HEK293 (cell line): ENCODE measurements at regions not wholly inside any gene's neighbourhood (a gene's known extent, or its start where the extent isn't known, plus 50 kb on each side); places are given as distances from the start of the nearest gene placed in this dataset.

Experiments
- CTCF ChIP-seq: fragments of 450-650 bp; formaldehyde crosslinking; IDR thresholded peaks from 2 replicates; pipeline ENCODE4 v1.5.1; 2016; ENCODE audit warnings: missing biosample characterization, missing genetic modification characterization
- MEIS1 ChIP-seq: sonication (generic); formaldehyde crosslinking; IDR thresholded peaks from 2 replicates; pipeline ENCODE4 v1.8.1; 2022; ENCODE audit warnings: missing genetic modification reagents, mild to moderate bottlenecking, borderline replicate concordance
- REST ChIP-seq: fragments of 450-650 bp; formaldehyde crosslinking; IDR thresholded peaks from 2 replicates; pipeline ENCODE4 v1.5.1; 2016; ENCODE audit warnings: missing biosample characterization, missing genetic modification characterization
- TSHZ1 ChIP-seq: fragments of 450-650 bp; formaldehyde crosslinking; IDR thresholded peaks from 2 replicates; pipeline ENCODE4 v1.5.1; 2016; ENCODE audit warnings: missing biosample characterization, missing genetic modification characterization, borderline replicate concordance
- ZNF274 ChIP-seq, 2 experiments: fragments of 200-500 bp in 1 of 2; fragments of 450-650 bp in 1 of 2; sonication (Bioruptor generic) in 1 of 2; formaldehyde crosslinking in 1 of 2; IDR thresholded peaks; 2 replicates each; pipeline versions ENCODE4 v1.5.1 to v1.6.1; 2014 to 2016; ENCODE audit warnings: borderline replicate concordance in 1 of 2, inconsistent platforms in 1 of 2, low read length in 1 of 2, missing biosample characterization in 1 of 2, missing genetic modification characterization in 1 of 2
- ZNF280D ChIP-seq: fragments of 450-650 bp; formaldehyde crosslinking; IDR thresholded peaks from 2 replicates; pipeline ENCODE4 v1.5.1; 2016; ENCODE audit warnings: missing biosample characterization, missing genetic modification characterization
- ZNF302 ChIP-seq: fragments of 450-650 bp; formaldehyde crosslinking; IDR thresholded peaks from 2 replicates; pipeline ENCODE4 v1.5.1; 2016; ENCODE audit warnings: missing biosample characterization, missing genetic modification characterization, low read depth
- ZNF639 ChIP-seq: fragments of 450-650 bp; formaldehyde crosslinking; IDR thresholded peaks from 2 replicates; pipeline ENCODE4 v1.5.1; 2016; ENCODE audit warnings: missing biosample characterization, missing genetic modification characterization
- ZNF660 ChIP-seq: fragments of 450-650 bp; IDR thresholded peaks from 2 replicates; pipeline ENCODE4 v1.5.1; 2018; ENCODE audit warnings: missing biosample characterization, mild to moderate bottlenecking, missing genetic modification characterization

GRCh38 chr5:8961219-8961618, 584.7 kb downstream of the SEMA5A start:
- no peak for TF ChIP-seq ZNF660 (tag by site-specific recombination)
- TF ChIP-seq MEIS1 (CRISPR knock-in tag): no peak
- no peak for TF ChIP-seq ZNF302 (tag by site-specific recombination)
- TF ChIP-seq ZNF274 (IDR thresholded peaks at IDR 0.05; ENCODE audit: low read length): no peak
- no peak for TF ChIP-seq ZNF274 (tag by site-specific recombination; IDR thresholded peaks at IDR 0.05; ENCODE audit: borderline replicate concordance)
- TF ChIP-seq REST (tag by site-specific recombination): no peak
- TF ChIP-seq ZNF639 (tag by site-specific recombination): no peak
- TF ChIP-seq CTCF (tag by site-specific recombination): no peak
- no peak for TF ChIP-seq ZNF280D
- no peak for TF ChIP-seq TSHZ1 (tag by site-specific recombination)
